ENCODE measurements at regions not wholly inside any gene's neighbourhood (a gene's known extent, or its start where the extent isn't known, plus 50 kb on each side); places are given as distances from the start of the nearest gene placed in this dataset.

DNA sequence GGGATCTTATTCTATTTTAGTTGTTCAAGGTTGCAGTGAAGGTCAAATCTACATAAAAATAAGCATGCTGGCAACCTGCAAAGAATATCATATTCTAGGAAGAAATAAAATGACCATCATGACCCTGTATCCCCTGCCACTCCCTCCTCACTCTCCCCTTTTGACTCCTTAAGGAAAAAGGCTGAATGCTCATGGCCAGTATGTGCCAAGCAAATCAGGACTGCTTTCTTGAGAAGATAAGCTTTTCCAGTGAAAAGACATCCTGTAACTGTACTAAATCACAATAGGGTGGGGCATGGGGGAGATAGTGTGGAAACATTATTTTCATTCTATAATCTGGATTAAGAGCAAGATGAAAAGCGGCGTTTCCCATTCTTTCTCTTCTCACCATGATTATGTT is 100.6 kb upstream of the LIFR start:
- TF ChIP-seq, protein P1, sequence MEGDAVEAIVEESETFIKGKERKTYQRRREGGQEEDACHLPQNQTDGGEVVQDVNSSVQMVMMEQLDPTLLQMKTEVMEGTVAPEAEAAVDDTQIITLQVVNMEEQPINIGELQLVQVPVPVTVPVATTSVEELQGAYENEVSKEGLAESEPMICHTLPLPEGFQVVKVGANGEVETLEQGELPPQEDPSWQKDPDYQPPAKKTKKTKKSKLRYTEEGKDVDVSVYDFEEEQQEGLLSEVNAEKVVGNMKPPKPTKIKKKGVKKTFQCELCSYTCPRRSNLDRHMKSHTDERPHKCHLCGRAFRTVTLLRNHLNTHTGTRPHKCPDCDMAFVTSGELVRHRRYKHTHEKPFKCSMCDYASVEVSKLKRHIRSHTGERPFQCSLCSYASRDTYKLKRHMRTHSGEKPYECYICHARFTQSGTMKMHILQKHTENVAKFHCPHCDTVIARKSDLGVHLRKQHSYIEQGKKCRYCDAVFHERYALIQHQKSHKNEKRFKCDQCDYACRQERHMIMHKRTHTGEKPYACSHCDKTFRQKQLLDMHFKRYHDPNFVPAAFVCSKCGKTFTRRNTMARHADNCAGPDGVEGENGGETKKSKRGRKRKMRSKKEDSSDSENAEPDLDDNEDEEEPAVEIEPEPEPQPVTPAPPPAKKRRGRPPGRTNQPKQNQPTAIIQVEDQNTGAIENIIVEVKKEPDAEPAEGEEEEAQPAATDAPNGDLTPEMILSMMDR (IDR thresholded peaks at IDR 0.05) = no peak
- TF ChIP-seq POLR2A (IDR thresholded peaks at IDR 0.05) (no peak), POLR2AphosphoS5 (IDR thresholded peaks at IDR 0.05) (no peak)
